PC-9 (cell line): ENCODE measurements at regions not wholly inside any gene's neighbourhood (a gene's known extent, or its start where the extent isn't known, plus 50 kb on each side); places are given as distances from the start of the nearest gene placed in this dataset.

Experiments
- BruUV-seq: library from RNA; stranded (reverse); fragments of 400-500 nt; replicated peaks from 2 replicates; lab custom pipeline; 2021; lab: Mats Ljungman, UMichigan
- CTCF ChIA-PET: fragments of 300-600 bp; sonication (Branson Sonifier 250); formaldehyde crosslinking; loops from one replicate; lab custom pipeline; 2022; ENCODE audit warnings: antibody characterized with exemption; lab: Charles Lee
- POLR2A ChIA-PET: fragments of 300-600 bp; sonication (Branson Sonifier 250); formaldehyde crosslinking; loops from one replicate; lab custom pipeline; 2022; ENCODE audit warnings: antibody characterized with exemption; ENCODE audit not compliant: unreplicated experiment; lab: Charles Lee
- DNase-seq, 2 experiments: peaks; one replicate each; pipeline versions ENCODE4 v3.0.0 to v3.0.0-alpha.2; 2015 to 2022; ENCODE audit warnings: mixed read lengths in 1 of 2
- H2AFZ ChIP-seq: fragments of 200-600 bp; sonication (generic); 2 replicates; pipeline ENCODE4 v1.8.1; 2017; ENCODE audit warnings: antibody characterized with exemption
- H3F3A ChIP-seq: fragments of 200-600 bp; sonication (generic); 2 replicates; pipeline ENCODE4 v1.8.1; 2017; ENCODE audit warnings: antibody characterized with exemption, mild to moderate bottlenecking, low read depth; ENCODE audit not compliant: insufficient read depth
- H3K27ac ChIP-seq: fragments of 200-600 bp; sonication (generic); 2 replicates; pipeline ENCODE4 v1.6.1; 2016; ENCODE audit warnings: mixed run types
- H3K27me3 ChIP-seq: fragments of 200-600 bp; sonication (generic); 2 replicates; pipeline ENCODE4 v1.6.1; 2016; ENCODE audit warnings: low read depth, mixed run types; ENCODE audit not compliant: insufficient read depth
- H3K36me3 ChIP-seq: fragments of 200-600 bp; sonication (generic); 2 replicates; pipeline ENCODE4 v1.6.1; 2016; ENCODE audit warnings: low read depth, mixed run types
- H3K4me1 ChIP-seq: fragments of 200-600 bp; sonication (generic); replicated peaks from 2 replicates; pipeline ENCODE4 v1.6.1; 2016; ENCODE audit warnings: mixed run types; ENCODE audit not compliant: insufficient read depth
- H3K4me2 ChIP-seq: fragments of 200-600 bp; sonication (generic); 2 replicates; pipeline ENCODE4 v1.6.1; 2017; ENCODE audit warnings: mixed run types
- H3K4me3 ChIP-seq: fragments of 200-600 bp; sonication (generic); 2 replicates; pipeline ENCODE4 v1.6.1; 2016; ENCODE audit warnings: mixed run types
- H3K79me2 ChIP-seq: fragments of 200-600 bp; sonication (generic); 2 replicates; pipeline ENCODE4 v1.6.1; 2017; ENCODE audit warnings: low read depth, mixed run types
- H3K9me2 ChIP-seq: fragments of 200-600 bp; sonication (generic); 2 replicates; pipeline ENCODE4 v1.8.1; 2017; ENCODE audit warnings: mild to moderate bottlenecking; ENCODE audit not compliant: insufficient read depth
- H3K9me3 ChIP-seq: fragments of 200-600 bp; sonication (generic); 2 replicates; pipeline ENCODE4 v1.8.1; 2016; ENCODE audit warnings: low read depth; ENCODE audit not compliant: insufficient read depth
- H4K20me1 ChIP-seq: fragments of 200-600 bp; sonication (generic); 2 replicates; pipeline ENCODE4 v1.8.1; 2017; ENCODE audit not compliant: insufficient read depth
- EZH2 ChIP-seq: fragments of 200-600 bp; sonication (generic); IDR thresholded peaks from 2 replicates; pipeline ENCODE4 v1.8.0; 2017; ENCODE audit warnings: antibody characterized with exemption, low read depth
- intact Hi-C: fragments of 100-400 bp; cut with micrococcal nuclease; formaldehyde crosslinking; loops from one replicate; pipeline ENCODE4 v1.10.0; 2022; ENCODE audit not compliant: unreplicated experiment
- TF ChIP-seq, protein P1 (sequence below): fragments of 200-600 bp; sonication (generic); conservative IDR thresholded peaks from 2 replicates; pipeline ENCODE4 v1.6.1; 2017; ENCODE audit warnings: mixed run types, antibody characterized with exemption, mild to moderate bottlenecking, moderate library complexity

DNA sequence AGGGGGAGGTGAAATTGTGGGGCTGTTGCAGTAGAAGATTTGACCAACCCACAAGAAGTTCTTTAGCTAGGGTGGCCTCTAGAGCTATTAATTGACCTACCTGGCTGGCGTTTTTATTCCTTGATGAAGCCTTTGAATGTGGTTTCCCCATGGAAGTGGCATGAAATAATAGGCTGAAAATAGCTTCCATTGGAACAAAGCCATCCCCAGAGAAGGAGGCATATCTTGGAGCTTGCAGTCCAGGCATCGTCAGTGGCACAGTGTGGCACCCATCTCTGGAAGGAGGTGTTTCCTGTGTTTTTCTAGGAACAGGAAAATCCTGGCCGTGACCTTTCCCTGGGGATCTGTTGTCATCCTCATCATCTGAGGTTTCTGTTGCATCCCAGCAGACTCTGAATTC is 96.3 kb upstream of the WDR1 start:
- DNase-seq = no peak
- Histone ChIP-seq H3K9me2 (no peaks in the 10 kb centered on the region), H3K36me3 (no peaks in the 10 kb centered on the region), H3K4me3 (no peak overlapping the region), H3K4me1 (no peaks in the 10 kb centered on the region), H3K27ac (no peak overlapping the region), H4K20me1 (no peaks in the 10 kb centered on the region), H3K9me3 (no peaks in the 10 kb centered on the region), H2AFZ (no peak overlapping the region), H3K27me3 (no peaks in the 10 kb centered on the region), H3F3A (no peaks in the 10 kb centered on the region), H3K79me2 (no peaks in the 10 kb centered on the region), H3K4me2 (no peak overlapping the region)
- intact Hi-C loops = no loop called here
- ChIA-PET CTCF (no interaction called here), POLR2A (no interaction called here)
- TF ChIP-seq EZH2 = no peak
- TF ChIP-seq, protein P1, sequence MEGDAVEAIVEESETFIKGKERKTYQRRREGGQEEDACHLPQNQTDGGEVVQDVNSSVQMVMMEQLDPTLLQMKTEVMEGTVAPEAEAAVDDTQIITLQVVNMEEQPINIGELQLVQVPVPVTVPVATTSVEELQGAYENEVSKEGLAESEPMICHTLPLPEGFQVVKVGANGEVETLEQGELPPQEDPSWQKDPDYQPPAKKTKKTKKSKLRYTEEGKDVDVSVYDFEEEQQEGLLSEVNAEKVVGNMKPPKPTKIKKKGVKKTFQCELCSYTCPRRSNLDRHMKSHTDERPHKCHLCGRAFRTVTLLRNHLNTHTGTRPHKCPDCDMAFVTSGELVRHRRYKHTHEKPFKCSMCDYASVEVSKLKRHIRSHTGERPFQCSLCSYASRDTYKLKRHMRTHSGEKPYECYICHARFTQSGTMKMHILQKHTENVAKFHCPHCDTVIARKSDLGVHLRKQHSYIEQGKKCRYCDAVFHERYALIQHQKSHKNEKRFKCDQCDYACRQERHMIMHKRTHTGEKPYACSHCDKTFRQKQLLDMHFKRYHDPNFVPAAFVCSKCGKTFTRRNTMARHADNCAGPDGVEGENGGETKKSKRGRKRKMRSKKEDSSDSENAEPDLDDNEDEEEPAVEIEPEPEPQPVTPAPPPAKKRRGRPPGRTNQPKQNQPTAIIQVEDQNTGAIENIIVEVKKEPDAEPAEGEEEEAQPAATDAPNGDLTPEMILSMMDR = no peak
- no TSS peak for BruUV-seq

DNA sequence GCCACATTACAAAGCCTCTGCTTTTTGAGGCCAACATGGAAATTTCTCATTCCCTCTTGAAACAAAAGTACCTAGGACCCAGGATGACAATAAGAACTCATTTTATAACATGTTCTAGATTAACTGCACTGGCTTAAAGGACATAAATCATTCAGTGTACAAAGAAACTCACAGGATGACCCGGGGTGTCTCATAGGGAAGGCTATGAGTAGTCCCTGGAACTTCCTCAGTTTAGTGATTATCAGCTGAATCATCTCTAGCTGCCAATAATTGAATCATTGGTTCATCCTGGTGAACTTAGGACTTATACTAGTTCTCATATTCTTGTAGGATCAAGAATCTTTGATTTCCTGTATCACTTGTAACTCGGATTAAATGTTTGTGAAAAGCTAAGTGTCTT is 95.8 kb upstream of the WDR1 start:
- no peaks in the 10 kb centered on the region for H3K36me3 ChIP-seq
- H2AFZ ChIP-seq = no peak overlapping the region
- no peaks in the 10 kb centered on the region for H3F3A ChIP-seq
- intact Hi-C loops = no loop called here
- H3K4me3 ChIP-seq = no peak overlapping the region
- CTCF ChIA-PET = no interaction called here
- no peaks in the 10 kb centered on the region for H3K27me3 ChIP-seq
- TF ChIP-seq, protein P1 = no peak
- no peak for TF ChIP-seq EZH2
- no peaks in the 10 kb centered on the region for H4K20me1 ChIP-seq
- no peaks in the 10 kb centered on the region for H3K9me3 ChIP-seq
- H3K4me1 ChIP-seq = no peaks in the 10 kb centered on the region
- H3K4me2 ChIP-seq = no peak overlapping the region
- H3K9me2 ChIP-seq = no peaks in the 10 kb centered on the region
- no peak overlapping the region for H3K27ac ChIP-seq
- BruUV-seq = no TSS peak
- H3K79me2 ChIP-seq = no peaks in the 10 kb centered on the region
- no peak for DNase-seq
- POLR2A ChIA-PET = no interaction called here

DNA sequence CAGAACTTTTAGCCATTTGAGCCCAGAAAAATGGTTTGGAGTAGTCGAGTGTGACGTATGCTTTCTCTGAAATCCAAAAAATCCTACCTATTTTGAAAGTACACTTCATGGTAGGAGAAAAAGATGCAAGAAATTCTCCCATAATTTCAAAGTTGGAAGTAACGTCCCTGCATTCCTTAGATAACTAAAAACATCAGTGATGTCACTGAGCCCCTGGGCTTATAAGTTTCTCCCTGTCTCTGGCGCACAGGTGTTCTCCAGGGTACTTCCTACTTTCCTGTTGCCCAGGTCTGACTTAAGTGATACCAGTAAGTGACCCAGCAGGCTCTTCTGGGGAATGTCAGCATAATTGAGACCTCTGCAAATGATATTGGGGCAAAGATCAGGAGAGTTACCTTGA is 90.5 kb upstream of the WDR1 start:
- BruUV-seq = no TSS peak
- ChIA-PET CTCF (no interaction called here), POLR2A (no interaction called here)
- Histone ChIP-seq H3K9me3 (no peaks in the 10 kb centered on the region), H3K4me3 (no peak overlapping the region), H3K27me3 (no peaks in the 10 kb centered on the region), H3K36me3 (no peaks in the 10 kb centered on the region), H3K4me1 (no peaks in the 10 kb centered on the region), H4K20me1 (no peaks in the 10 kb centered on the region), H3F3A (no peaks in the 10 kb centered on the region), H3K79me2 (no peaks in the 10 kb centered on the region), H2AFZ (no peak overlapping the region), H3K9me2 (no peaks in the 10 kb centered on the region), H3K4me2 (no peak overlapping the region), H3K27ac (no peak overlapping the region)
- intact Hi-C loops = no loop called here
- no peak for TF ChIP-seq EZH2
- no peak for DNase-seq

DNA sequence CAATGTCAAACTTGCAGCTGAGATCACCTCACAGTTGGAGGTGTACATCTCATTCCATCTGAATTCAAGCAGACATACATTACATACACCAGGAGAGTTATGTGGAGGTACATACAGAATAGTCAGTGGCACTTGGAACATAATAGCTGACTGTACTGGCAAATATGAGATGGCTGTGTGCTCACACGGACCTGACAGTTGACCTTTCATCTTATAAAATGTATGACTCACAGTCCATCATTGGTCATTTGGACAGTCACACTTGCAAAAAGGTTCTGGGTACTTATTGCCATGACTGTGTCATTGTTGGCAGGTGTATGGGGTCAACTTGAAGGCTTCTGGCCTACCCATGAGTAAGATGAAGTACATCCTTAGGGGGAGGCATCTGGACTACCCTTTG is 88.6 kb upstream of the WDR1 start:
- H3K4me2 ChIP-seq = no peak overlapping the region
- POLR2A ChIA-PET = no interaction called here
- TF ChIP-seq EZH2 = no peak
- TF ChIP-seq, protein P1 = no peak
- H3K27me3 ChIP-seq = no peaks in the 10 kb centered on the region
- CTCF ChIA-PET = no interaction called here
- H4K20me1 ChIP-seq = no peaks in the 10 kb centered on the region
- H2AFZ ChIP-seq = no peak overlapping the region
- no peak for DNase-seq
- no peaks in the 10 kb centered on the region for H3F3A ChIP-seq
- no peaks in the 10 kb centered on the region for H3K79me2 ChIP-seq
- intact Hi-C loops = no loop called here
- H3K9me2 ChIP-seq = no peaks in the 10 kb centered on the region
- BruUV-seq = no TSS peak
- H3K4me1 ChIP-seq = no peaks in the 10 kb centered on the region
- H3K4me3 ChIP-seq = no peak overlapping the region
- H3K9me3 ChIP-seq = no peaks in the 10 kb centered on the region
- H3K36me3 ChIP-seq = no peaks in the 10 kb centered on the region
- H3K27ac ChIP-seq = no peak overlapping the region
